ENCODE measurements at regions not wholly inside any gene's neighbourhood (a gene's known extent, or its start where the extent isn't known, plus 50 kb on each side); places are given as distances from the start of the nearest gene placed in this dataset.

DNA sequence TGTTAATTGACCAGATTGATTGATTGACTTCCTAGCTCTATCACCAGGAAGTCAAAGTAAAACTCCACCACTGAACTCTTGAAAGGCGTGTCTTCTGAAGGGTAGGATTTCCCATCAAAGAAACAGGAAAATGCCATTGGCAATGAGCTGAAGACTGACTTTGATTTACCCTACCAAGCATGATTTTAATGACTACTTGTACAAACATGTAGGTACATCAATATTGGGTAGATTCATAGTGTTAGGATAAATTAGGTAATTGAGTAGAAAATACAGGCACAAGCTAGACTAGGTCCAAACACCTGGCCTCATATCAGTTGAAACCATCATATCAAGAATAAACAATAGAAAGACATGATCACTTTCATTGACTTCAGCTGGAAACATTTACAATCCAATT, 53.2 kb upstream of the ATXN3L start:
- intact Hi-C loops (cut with DNase I) = no loop called here
- DNase-seq (ENCODE audit: low spot score) = no peak
- ATAC-seq = no peak

DNA sequence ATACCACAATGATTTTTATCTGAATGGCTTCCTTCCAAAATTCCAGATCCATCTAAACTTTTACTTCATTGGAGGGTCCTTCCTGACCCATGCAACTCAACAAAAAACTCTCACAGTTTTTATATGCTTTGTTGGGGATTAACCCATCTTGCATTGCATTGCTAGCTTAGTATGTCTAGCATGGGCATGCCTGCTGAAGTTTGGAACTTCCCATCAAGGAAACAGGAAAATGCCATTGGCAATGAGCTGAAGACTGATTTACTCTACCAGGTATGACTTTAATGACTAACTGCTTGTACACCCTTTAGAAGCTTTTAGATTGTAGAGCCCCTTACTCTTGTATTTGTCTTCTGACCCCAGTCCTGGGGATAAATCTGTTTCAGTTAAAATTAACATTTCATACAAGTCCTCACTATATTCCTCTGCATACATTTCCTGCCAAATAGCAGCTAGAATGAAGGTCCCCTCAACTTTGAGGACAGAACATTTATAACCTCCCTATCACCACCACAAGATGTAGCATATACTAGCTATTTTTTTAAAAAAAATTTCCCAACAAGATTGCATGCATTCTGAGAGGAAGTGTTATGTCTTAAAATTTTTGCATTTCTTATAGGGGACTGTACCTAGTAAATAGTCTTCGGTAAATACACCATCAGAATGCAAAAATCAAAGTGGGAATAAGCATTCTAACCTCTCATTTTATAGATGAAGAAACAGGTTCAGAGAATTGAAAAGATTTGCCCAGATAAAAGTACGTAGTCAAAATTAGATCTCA, 52.5 kb upstream of the ATXN3L start:
- intact Hi-C loops (cut with DNase I) = no loop called here
- ATAC-seq (no peak), DNase-seq (ENCODE audit: low spot score) (no peak)

DNA sequence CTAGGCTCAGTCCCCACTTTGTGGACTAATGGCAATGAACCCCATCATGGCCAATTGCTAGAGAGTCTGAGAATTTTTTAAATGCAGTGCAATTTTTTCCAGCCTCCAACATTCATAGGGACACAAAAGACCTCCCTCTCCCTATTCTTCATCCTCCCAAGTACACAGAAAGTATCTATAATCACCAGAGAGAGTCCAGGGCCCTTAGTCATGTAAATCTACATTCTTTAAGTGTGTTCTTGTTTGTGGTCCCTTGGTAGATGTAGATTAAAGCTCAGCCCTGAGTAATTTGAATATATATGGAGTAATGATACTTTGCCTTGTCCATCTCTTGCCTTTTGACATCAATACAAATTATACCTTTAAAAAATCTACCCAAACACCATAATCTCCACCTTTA, 51.3 kb upstream of the ATXN3L start:
- no peak for ATAC-seq
- intact Hi-C loops (cut with DNase I) = no loop called here
- no peak for DNase-seq (ENCODE audit: low spot score)

GRCh38 chrX:13370713-13371112, 50.9 kb upstream of the ATXN3L start:
- intact Hi-C loops (cut with DNase I) = no loop called here
- no peak for ATAC-seq

More at GRCh38 chrX:13370713-13371112, 50.9 kb upstream of the ATXN3L start:
- no peak for DNase-seq (ENCODE audit: low spot score)
